ENCODE measurements at regions not wholly inside any gene's neighbourhood (a gene's known extent, or its start where the extent isn't known, plus 50 kb on each side); places are given as distances from the start of the nearest gene placed in this dataset.
A peak's percentile ranks its signal among the peaks of the same experiment; 100 is the strongest.

DNA sequence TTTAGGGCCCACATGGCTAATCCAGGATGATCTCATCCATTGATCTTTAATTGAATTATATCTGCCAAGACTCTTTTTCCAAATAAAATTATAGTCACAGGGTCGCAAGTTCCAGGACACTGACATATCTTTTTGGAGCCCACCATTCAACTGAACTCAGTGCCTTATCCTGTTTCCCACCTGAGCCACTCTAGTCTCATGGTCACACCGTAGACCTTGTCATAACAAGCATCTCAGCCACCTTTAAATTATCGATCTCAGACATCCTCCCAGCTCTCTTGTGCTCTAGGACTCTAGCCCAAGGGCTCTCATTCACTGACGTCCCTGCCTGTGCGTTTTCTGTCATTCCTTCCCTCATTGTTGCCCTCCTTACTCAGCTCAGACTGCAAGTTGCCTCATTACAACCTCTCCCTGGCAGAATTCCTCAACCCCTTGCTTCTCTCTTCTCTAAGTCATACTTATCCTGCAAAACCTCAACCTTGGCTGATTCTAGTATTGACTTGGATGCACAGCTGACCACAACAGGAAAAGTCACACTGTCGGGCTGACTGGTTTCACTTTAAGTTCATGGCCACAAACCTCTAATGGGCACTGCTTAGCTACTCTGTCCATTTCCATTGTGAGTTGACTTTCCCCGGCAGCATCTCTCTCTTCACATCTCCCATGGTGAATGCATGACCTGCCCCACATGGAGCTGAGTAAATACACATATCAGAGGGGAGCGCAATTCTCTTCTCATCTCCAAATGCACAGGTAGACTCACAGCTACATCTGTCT lies 91.0 kb upstream of the TRIM2 start:
- Histone ChIP-seq H3K27ac (no peak overlapping the region), H3K4me3 (no peak overlapping the region), H3K9me3 (no peaks in the 10 kb centered on the region), H3K27me3 (no peaks in the 10 kb centered on the region), H3K36me3 (no peaks in the 10 kb centered on the region), H3K4me1 (peaks cover 0 to 21% (median 5%) of the 10 kb centered on the region in 3 donors)
- TF ChIP-seq, protein P1, sequence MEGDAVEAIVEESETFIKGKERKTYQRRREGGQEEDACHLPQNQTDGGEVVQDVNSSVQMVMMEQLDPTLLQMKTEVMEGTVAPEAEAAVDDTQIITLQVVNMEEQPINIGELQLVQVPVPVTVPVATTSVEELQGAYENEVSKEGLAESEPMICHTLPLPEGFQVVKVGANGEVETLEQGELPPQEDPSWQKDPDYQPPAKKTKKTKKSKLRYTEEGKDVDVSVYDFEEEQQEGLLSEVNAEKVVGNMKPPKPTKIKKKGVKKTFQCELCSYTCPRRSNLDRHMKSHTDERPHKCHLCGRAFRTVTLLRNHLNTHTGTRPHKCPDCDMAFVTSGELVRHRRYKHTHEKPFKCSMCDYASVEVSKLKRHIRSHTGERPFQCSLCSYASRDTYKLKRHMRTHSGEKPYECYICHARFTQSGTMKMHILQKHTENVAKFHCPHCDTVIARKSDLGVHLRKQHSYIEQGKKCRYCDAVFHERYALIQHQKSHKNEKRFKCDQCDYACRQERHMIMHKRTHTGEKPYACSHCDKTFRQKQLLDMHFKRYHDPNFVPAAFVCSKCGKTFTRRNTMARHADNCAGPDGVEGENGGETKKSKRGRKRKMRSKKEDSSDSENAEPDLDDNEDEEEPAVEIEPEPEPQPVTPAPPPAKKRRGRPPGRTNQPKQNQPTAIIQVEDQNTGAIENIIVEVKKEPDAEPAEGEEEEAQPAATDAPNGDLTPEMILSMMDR (IDR thresholded peaks at IDR 0.05): no peak
- TF ChIP-seq POLR2AphosphoS5 (IDR thresholded peaks at IDR 0.05): no peak
- TF ChIP-seq POLR2A (IDR thresholded peaks at IDR 0.05): no peak
- no peak for ATAC-seq
- WGBS, 2 donors (ENCODE audit: low coverage in 1 of 2): 87 to 93% methylated on average over 7 to 8 of the region's 8 CpGs

DNA sequence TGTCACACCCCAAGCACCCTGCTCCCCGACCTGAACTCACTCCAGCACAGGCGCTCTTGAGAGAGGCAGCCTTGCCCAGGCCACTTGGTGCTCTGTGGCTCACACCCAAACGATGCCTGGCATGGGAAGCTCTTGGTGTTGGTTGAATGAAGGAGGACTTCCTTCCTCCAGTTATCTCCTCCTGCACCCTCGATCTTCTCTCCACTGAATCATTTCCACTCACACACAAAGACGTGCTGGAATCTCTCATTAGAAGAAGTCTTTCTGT lies 90.5 kb upstream of the TRIM2 start:
- Histone ChIP-seq H3K4me1 (peaks cover 0 to 21% (median 5%) of the 10 kb centered on the region in 3 donors), H3K27me3 (no peaks in the 10 kb centered on the region), H3K9me3 (no peaks in the 10 kb centered on the region), H3K27ac (no peak overlapping the region), H3K4me3 (no peak overlapping the region), H3K36me3 (no peaks in the 10 kb centered on the region)
- no peak for ATAC-seq
- 58 to 85% methylated on average over 3 to 5 of the region's 5 CpGs for WGBS, 2 donors (ENCODE audit: low coverage in 1 of 2)
- no peak for TF ChIP-seq POLR2A (IDR thresholded peaks at IDR 0.05)
- no peak for TF ChIP-seq POLR2AphosphoS5 (IDR thresholded peaks at IDR 0.05)
- TF ChIP-seq, protein P1 (IDR thresholded peaks at IDR 0.05): no peak
- TF ChIP-seq EP300 (IDR thresholded peaks at IDR 0.05): no peak

DNA sequence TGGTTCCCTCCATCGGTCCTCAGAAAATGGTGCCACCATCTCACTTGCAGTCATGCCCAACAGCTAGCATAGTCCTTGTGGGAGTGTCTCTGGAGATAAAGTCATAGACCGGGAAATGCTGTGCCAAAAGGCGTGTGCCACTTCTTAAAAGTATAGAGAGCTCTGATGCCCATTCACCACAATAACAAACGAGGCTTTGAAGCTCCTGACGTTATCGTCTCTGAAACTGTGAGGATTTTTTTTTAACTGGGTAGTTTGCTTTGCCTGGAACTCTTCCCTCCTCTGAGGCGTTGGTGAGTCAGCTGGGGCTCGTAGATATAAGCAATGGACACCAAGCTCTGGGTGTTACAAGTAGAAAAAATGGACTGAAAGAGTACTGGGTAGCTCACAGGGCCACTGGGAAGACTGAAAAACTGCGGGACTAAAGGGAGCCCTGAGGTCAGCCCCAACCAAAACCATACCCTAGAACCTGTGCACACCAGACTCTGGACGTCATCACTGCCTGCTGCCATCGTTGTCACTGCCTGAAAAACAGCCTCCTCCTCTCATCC lies 89.4 kb upstream of the TRIM2 start:
- Histone ChIP-seq H3K4me1 (peaks cover 0 to 21% (median 5%) of the 10 kb centered on the region in 3 donors), H3K4me3 (no peak overlapping the region), H3K27me3 (no peaks in the 10 kb centered on the region), H3K36me3 (no peaks in the 10 kb centered on the region), H3K27ac (peak overlapping the region in 3 of 4 donors; percentile 55 to 76 (median 65)), H3K9me3 (no peaks in the 10 kb centered on the region)
- no peak for ATAC-seq
- no peak for TF ChIP-seq POLR2A (IDR thresholded peaks at IDR 0.05)
- TF ChIP-seq POLR2AphosphoS5 (IDR thresholded peaks at IDR 0.05): no peak
- TF ChIP-seq, protein P1 (IDR thresholded peaks at IDR 0.05): no peak
- TF ChIP-seq EP300 (IDR thresholded peaks at IDR 0.05): no peak
- 52 to 83% methylated on average over 3 to 5 of the region's 11 CpGs for WGBS, 2 donors (ENCODE audit: low coverage in 1 of 2)

DNA sequence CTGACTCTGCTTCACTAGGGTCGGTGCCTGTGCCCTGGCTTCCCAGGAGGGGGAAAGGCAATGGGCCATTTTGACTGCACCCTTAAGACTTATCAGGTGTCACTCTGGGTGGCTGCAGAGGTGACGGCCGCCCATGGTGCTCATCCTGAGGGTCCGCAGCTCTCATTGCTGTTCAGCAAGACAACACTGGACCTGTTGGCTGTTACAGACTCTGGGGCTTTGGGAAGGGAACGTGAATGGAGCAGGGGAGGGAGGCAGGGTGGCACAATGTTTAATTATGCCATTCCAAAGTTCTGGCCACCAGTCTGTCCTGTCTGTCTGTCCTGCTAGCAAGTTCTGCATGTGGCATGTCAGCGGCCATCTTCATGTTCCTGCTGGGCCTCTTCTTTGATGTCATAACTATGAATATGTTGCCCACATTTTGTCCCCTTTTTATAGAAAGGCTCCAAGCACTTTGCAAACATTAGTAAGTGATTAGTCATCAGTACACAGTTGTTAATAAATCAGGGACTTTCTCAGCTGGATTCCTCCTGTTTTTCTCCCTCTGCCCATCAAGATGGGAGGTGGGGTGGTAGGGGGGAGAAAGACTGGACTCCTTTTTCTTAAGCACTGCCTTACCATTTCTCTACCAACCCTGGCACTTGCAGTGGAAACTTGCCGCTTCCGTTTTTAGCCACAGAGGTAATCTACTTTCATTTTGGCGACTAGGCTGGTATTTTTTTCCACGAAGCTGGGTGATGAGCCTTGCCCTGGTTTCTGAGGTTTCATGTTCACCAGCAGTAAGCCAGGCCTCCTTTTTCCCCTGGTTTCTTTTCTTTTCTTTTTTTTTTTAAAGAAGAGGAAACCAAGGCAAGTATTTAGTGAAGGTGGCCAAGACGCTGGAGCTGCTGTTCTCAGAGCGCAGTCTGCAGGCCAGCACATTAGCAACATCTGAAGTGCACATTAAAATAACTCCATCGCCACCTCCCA lies 88.6 kb upstream of the TRIM2 start:
- Histone ChIP-seq H3K4me1 (peaks cover 0 to 21% (median 5%) of the 10 kb centered on the region in 3 donors), H3K4me3 (peak overlapping the region; percentile 12 to 41), H3K36me3 (no peaks in the 10 kb centered on the region), H3K27me3 (no peaks in the 10 kb centered on the region), H3K27ac (peak overlapping the region; percentile 55 to 76 (median 66)), H3K9me3 (no peaks in the 10 kb centered on the region)
- ATAC-seq: peak; percentile 48
- TF ChIP-seq POLR2AphosphoS5 (IDR thresholded peaks at IDR 0.05) (peak; percentile 55), POLR2A (IDR thresholded peaks at IDR 0.05) (no peak)
- WGBS, 2 donors (ENCODE audit: low coverage in 1 of 2): 26 to 40% methylated on average over 8 to 10 of the region's 13 CpGs

DNA sequence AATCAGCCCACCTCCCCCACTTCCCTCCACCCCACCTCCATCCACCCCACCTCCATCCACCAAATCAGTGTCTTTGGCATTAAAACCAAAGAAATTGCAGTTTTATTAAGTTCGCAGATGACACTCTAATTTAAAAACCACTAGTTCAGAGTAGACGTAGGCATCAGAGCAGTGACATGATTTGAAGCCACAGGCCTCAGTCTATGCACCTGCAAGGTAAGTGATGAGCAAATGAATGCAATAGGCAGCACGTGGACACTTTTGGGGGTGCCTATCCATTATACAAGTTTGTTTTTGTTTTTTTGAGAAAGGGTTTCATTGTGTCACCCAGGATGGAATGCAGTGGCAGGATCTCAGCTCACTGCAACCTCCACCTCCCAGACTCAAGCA lies 88.0 kb upstream of the TRIM2 start:
- Histone ChIP-seq H3K9me3 (no peaks in the 10 kb centered on the region), H3K4me1 (peaks cover 0 to 21% (median 5%) of the 10 kb centered on the region in 3 donors), H3K27ac (peak overlapping the region; percentile 55 to 76 (median 66)), H3K4me3 (peak overlapping the region; percentile 12 to 41), H3K27me3 (no peaks in the 10 kb centered on the region), H3K36me3 (no peaks in the 10 kb centered on the region)
- TF ChIP-seq, protein P1 (IDR thresholded peaks at IDR 0.05): no peak
- TF ChIP-seq POLR2AphosphoS5 (IDR thresholded peaks at IDR 0.05): no peak
- no peak for TF ChIP-seq POLR2A (IDR thresholded peaks at IDR 0.05)
- no peak for TF ChIP-seq EP300 (IDR thresholded peaks at IDR 0.05)
- WGBS, 2 donors (ENCODE audit: low coverage in 1 of 2): 100% methylated on average over 1 of the region's 3 CpGs
- no peak for ATAC-seq
